Astrocyte of the spinal cord (primary cell): ENCODE measurements at regions not wholly inside any gene's neighbourhood (a gene's known extent, or its start where the extent isn't known, plus 50 kb on each side); places are given as distances from the start of the nearest gene placed in this dataset.

Experiments used
- DNase-seq: peaks from one replicate; pipeline ENCODE4 v3.0.0; 2011; ENCODE audit warnings: low read depth, low spot score
- H3K4me3 ChIP-seq: 2 replicates; pipeline ENCODE4 v1.5.1; 2011; ENCODE audit warnings: low read depth, mild to moderate bottlenecking, low read length, moderate library complexity
- in situ Hi-C: cut with HindIII; loops from 2 replicates; pipeline ENCODE4 v1.10.0; 2017; ENCODE audit warnings: low sequenced_read_pairs
- TF ChIP-seq, protein P1 (sequence below): IDR thresholded peaks from 2 replicates; pipeline ENCODE4 v1.5.1; 2012; ENCODE audit warnings: low read depth, mild to moderate bottlenecking, low read length, inconsistent platforms

DNA sequence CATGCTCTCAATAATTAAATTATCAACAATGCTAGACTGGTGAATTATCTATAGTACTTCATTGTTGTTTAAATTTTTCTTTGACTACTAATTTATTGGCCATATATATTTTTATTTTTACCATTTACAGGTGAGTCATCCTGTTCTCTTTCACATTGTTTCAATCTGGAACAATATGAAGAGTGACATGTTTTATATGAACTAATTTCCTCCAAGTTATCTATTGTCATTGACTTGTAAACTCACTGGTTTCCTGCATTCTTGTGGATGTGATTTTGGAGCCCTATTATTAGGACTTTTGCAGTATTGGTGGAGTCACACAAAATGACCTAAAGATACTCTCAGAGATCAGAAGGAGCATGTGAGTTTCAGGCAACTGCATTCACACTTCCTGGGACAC lies 297.7 kb downstream of the AEBP2 start:
- DNase-seq = no peak
- in situ Hi-C loops = no loop called here
- no peak overlapping the region for H3K4me3 ChIP-seq
- TF ChIP-seq, protein P1, sequence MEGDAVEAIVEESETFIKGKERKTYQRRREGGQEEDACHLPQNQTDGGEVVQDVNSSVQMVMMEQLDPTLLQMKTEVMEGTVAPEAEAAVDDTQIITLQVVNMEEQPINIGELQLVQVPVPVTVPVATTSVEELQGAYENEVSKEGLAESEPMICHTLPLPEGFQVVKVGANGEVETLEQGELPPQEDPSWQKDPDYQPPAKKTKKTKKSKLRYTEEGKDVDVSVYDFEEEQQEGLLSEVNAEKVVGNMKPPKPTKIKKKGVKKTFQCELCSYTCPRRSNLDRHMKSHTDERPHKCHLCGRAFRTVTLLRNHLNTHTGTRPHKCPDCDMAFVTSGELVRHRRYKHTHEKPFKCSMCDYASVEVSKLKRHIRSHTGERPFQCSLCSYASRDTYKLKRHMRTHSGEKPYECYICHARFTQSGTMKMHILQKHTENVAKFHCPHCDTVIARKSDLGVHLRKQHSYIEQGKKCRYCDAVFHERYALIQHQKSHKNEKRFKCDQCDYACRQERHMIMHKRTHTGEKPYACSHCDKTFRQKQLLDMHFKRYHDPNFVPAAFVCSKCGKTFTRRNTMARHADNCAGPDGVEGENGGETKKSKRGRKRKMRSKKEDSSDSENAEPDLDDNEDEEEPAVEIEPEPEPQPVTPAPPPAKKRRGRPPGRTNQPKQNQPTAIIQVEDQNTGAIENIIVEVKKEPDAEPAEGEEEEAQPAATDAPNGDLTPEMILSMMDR = no peak

DNA sequence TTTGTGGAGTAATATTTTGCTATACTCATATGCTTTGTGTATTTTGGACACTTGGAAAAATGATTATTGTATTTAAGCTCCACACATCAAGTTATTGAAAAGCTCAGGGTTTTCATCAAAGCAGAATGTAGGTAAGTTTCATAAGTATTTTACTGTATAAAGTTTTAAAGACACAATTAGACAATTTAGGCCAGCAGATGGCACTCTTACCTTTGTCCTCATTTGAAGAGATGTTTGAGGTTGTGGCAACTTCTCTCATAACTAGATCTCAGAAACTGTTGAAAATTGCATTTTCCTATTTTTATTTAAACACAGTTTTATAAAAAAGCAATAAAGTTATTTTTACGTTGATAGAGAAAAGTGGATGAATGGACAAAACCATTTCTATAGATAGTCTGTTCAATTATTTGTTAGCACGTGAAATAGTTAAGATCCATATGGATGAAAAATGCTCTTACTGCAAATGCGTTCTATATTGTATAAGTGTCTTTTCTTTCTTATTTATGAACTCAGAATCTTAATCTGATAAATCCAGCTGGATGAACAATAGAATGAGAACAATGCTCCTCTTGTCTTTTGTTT lies 300.0 kb downstream of the AEBP2 start:
- in situ Hi-C loops = no loop called here
- H3K4me3 ChIP-seq = no peak overlapping the region
- TF ChIP-seq, protein P1 = peak; percentile 45
- peak; percentile 82 for DNase-seq

DNA sequence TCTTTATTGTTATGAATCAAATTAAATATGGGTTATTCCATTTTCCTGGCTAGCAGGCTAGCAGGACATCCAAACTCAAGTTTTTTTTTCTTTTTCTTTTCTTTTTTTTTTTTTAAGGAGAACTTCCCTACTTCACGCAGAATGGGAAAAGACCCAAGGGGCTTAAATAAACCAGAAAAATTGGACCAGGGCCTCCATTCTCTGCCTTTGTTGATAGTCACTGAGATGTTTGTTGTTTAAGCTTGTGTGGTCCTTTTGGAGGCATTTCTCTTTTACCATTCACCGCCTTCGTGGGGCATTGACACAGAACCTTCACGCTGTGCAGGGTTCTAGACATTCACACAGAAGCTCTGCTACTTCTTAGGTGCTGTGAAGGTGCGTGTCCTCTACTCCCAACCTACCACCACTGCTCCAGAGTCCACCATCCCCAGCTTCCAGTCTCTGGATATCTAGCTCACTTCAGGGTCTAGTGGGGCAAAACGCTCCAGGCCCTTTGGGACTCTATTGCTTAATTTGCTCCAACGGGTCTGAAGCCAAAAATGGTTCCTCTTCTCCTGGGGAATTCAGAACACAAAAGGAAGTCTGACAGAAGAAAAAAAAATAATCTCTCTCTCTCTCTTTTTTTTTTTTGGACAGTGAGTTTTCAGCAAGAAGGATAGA lies 301.3 kb downstream of the AEBP2 start:
- in situ Hi-C loops = no loop called here
- H3K4me3 ChIP-seq = no peak overlapping the region
- DNase-seq = no peak
- TF ChIP-seq, protein P1 = no peak

DNA sequence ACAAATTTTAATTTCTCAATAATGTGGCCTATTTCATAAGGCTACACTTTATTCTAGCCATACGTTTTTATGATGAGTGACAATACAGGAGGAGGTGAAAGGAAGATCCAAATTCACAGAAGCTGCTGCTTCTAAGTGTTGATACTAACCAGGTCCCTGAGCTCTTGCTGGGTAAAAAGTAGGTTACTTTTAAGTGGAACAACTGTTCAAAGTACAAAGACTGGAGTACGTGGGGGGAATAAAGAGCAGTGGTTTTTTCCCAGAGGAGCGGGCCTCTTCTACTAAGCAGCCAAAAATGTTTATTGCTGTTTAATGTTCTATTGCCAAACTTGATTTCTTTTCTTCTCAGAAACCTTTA lies 301.8 kb downstream of the AEBP2 start:
- no peak for DNase-seq
- in situ Hi-C loops = no loop called here
- no peak overlapping the region for H3K4me3 ChIP-seq
- TF ChIP-seq, protein P1 = no peak

DNA sequence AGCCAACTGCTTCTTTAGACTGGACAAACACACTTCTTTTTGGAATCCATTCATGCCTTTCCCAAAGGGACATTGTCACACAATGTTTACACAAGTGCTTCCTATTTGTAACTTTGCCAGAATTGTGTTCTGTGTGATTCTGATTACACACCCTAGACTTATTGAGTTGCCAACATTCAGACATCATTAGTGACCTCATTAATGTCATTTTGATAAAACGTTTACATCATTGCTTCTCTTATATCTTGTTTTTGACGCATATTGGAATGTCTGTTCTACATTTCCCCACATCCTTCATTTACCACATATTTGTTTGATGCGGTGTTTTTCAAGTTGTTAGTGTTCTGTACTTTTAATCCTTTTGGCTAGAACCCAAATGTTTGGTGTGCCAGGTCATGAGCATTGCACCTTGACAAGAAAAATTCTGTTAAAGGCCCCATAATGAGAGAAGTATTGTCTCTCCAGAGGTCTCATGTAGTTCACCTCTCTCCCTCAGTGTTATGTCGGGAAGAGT lies 305.5 kb downstream of the AEBP2 start:
- TF ChIP-seq, protein P1 = no peak
- no peak overlapping the region for H3K4me3 ChIP-seq
- peak; percentile 87 for DNase-seq
- in situ Hi-C loops = no loop called here

DNA sequence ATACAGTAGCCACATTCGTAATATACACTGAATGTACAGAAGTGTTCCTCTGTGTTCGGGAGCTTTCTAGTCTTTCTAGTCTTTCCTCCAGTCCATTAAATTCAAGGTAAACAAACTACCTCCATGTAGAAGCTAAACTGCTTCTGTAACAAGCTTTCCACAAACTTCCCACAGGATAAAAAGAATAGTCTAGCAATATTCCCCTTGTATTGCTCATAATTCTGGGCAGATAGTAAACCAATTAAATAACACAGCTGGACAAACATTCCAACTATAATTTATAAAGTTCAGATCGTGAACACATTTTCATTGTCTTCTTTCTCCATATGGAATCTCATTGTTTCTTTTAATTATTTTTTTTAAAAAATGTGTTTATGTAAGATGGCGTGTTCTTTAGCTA lies 307.2 kb downstream of the AEBP2 start:
- TF ChIP-seq, protein P1 = no peak
- in situ Hi-C loops = no loop called here
- DNase-seq = no peak

More for the DNA sequence above, 307.2 kb downstream of the AEBP2 start:
- no peak overlapping the region for H3K4me3 ChIP-seq
